GM06990 (cell line): ENCODE measurements at regions not wholly inside any gene's neighbourhood (a gene's known extent, or its start where the extent isn't known, plus 50 kb on each side); places are given as distances from the start of the nearest gene placed in this dataset.

ENCODE experiments used
- DNase-seq: peaks from one replicate; pipeline ENCODE4 v3.0.0-alpha.2; 2011; ENCODE audit not compliant: insufficient read length; ENCODE audit errors: extremely low read depth
- H3K27me3 ChIP-seq: replicated peaks from 2 replicates; pipeline ENCODE4 v1.6.0; 2011; ENCODE audit warnings: low read length; ENCODE audit not compliant: control insufficient read depth, insufficient read depth
- H3K36me3 ChIP-seq: 2 replicates; pipeline ENCODE4 v1.5.1; 2011; ENCODE audit warnings: low read length; ENCODE audit not compliant: control insufficient read depth, insufficient read depth
- H3K4me3 ChIP-seq: replicated peaks from 2 replicates; pipeline ENCODE4 v1.5.1; 2011; ENCODE audit warnings: low read depth, mild to moderate bottlenecking, control low read depth, low read length
- CTCF ChIP-seq: IDR thresholded peaks from 2 replicates; pipeline ENCODE4 v1.5.1; 2011; ENCODE audit warnings: low read length, control low read depth, mild to moderate bottlenecking, inconsistent platforms; ENCODE audit not compliant: insufficient read depth, poor library complexity, severe bottlenecking

- DNase-seq = no peak
- Histone ChIP-seq H3K4me3 (no peak overlapping the region), H3K36me3 (no peaks in the 10 kb centered on the region), H3K27me3 (no peaks in the 10 kb centered on the region)
- TF ChIP-seq CTCF = no peak
These were observed 174.0 kb upstream of the CDH20 start for GRCh38 chr18:61159246-61159645.

- no peak for DNase-seq
- Histone ChIP-seq H3K36me3 (no peaks in the 10 kb centered on the region), H3K4me3 (no peak overlapping the region), H3K27me3 (no peaks in the 10 kb centered on the region)
- TF ChIP-seq CTCF = no peak
These were observed 168.9 kb upstream of the CDH20 start for GRCh38 chr18:61164321-61164720.

- no peak for TF ChIP-seq CTCF
- Histone ChIP-seq H3K27me3 (no peaks in the 10 kb centered on the region), H3K36me3 (no peaks in the 10 kb centered on the region), H3K4me3 (no peak overlapping the region)
- DNase-seq = no peak
These were observed 165.3 kb upstream of the CDH20 start for GRCh38 chr18:61167902-61168301.

GRCh38 chr18:61169386-61169785 is 163.8 kb upstream of the CDH20 start:
- Histone ChIP-seq H3K4me3 (no peak overlapping the region), H3K36me3 (no peaks in the 10 kb centered on the region), H3K27me3 (no peaks in the 10 kb centered on the region)
- no peak for DNase-seq
- no peak for TF ChIP-seq CTCF

- Histone ChIP-seq H3K27me3 (no peaks in the 10 kb centered on the region), H3K36me3 (no peaks in the 10 kb centered on the region), H3K4me3 (no peak overlapping the region)
- TF ChIP-seq CTCF = no peak
- no peak for DNase-seq
These were observed 160.6 kb upstream of the CDH20 start for GRCh38 chr18:61172624-61173023.

- TF ChIP-seq CTCF = no peak
- Histone ChIP-seq H3K36me3 (no peaks in the 10 kb centered on the region), H3K4me3 (no peak overlapping the region), H3K27me3 (no peaks in the 10 kb centered on the region)
- no peak for DNase-seq
These were observed 159.7 kb upstream of the CDH20 start for GRCh38 chr18:61173554-61173953.
